Astrocyte (in vitro differentiated cells and primary cell): ENCODE measurements at regions not wholly inside any gene's neighbourhood (a gene's known extent, or its start where the extent isn't known, plus 50 kb on each side); places are given as distances from the start of the nearest gene placed in this dataset.
A peak's percentile ranks its signal among the peaks of the same experiment; 100 is the strongest.
"Not testable (repeated sequence)": the region's sequence is repeated elsewhere in the genome, so short reads cannot be mapped to it uniquely, and the experiment has no call there.

Experiments
- DNase-seq: peaks from one replicate; pipeline ENCODE4 v3.0.0-alpha.2; 2010; ENCODE audit warnings: low read depth
- FAIRE-seq: peaks from 2 replicates; lab custom pipeline; 2011; peaks lifted over from hg19 to GRCh38; lab: Jason Lieb, UNC
- H2AFZ ChIP-seq: 2 replicates; pipeline ENCODE4 v1.6.0; 2012; ENCODE audit warnings: low read depth, low read length, inconsistent platforms
- H3K27ac ChIP-seq: 2 replicates; pipeline ENCODE4 v1.5.1; 2011; ENCODE audit warnings: low read depth, low read length, inconsistent platforms
- H3K27me3 ChIP-seq: 2 replicates; pipeline ENCODE4 v1.6.0; 2011; ENCODE audit warnings: low read length, inconsistent platforms; ENCODE audit not compliant: insufficient read depth
- H3K36me3 ChIP-seq: 2 replicates; pipeline ENCODE4 v1.5.1; 2011; ENCODE audit warnings: low read length, inconsistent platforms; ENCODE audit not compliant: insufficient read depth
- H3K4me1 ChIP-seq: 2 replicates; pipeline ENCODE4 v1.5.1; 2011; ENCODE audit warnings: low read length, inconsistent platforms; ENCODE audit not compliant: insufficient read depth
- H3K4me2 ChIP-seq: 2 replicates; pipeline ENCODE4 v1.6.0; 2012; ENCODE audit warnings: low read length, inconsistent platforms
- H3K4me3 ChIP-seq: 2 replicates; pipeline ENCODE4 v1.5.1; 2011; ENCODE audit warnings: low read depth, mild to moderate bottlenecking, low read length, inconsistent platforms; ENCODE audit not compliant: insufficient read depth
- H3K79me2 ChIP-seq: 2 replicates; pipeline ENCODE4 v1.6.0; 2012; ENCODE audit warnings: mild to moderate bottlenecking, low read length, inconsistent platforms; ENCODE audit not compliant: insufficient read depth
- H3K9ac ChIP-seq: 2 replicates; pipeline ENCODE4 v1.6.0; 2012; ENCODE audit warnings: mild to moderate bottlenecking, low read length, inconsistent platforms
- H3K9me3 ChIP-seq: 2 replicates; pipeline ENCODE4 v1.5.1; 2012; ENCODE audit warnings: low read depth, mild to moderate bottlenecking, low read length, inconsistent platforms; ENCODE audit not compliant: insufficient read depth
- H4K20me1 ChIP-seq: 2 replicates; pipeline ENCODE4 v1.6.0; 2012; ENCODE audit warnings: low read length, inconsistent platforms; ENCODE audit not compliant: insufficient read depth
- H3K27ac Mint-ChIP-seq: one replicate; pipeline ENCODE4 v1.8.0; 2021; ENCODE audit warnings: mild to moderate bottlenecking, mixed read lengths; ENCODE audit not compliant: unreplicated experiment
- H3K27me3 Mint-ChIP-seq: one replicate; pipeline ENCODE4 v1.8.0; 2021; ENCODE audit warnings: low read depth, mixed read lengths; ENCODE audit not compliant: unreplicated experiment
- H3K36me3 Mint-ChIP-seq: one replicate; pipeline ENCODE4 v1.8.0; 2021; ENCODE audit warnings: low read depth, mixed read lengths; ENCODE audit not compliant: unreplicated experiment
- H3K4me1 Mint-ChIP-seq: one replicate; pipeline ENCODE4 v1.8.0; 2021; ENCODE audit warnings: low read depth, mixed read lengths; ENCODE audit not compliant: unreplicated experiment
- H3K4me3 Mint-ChIP-seq: one replicate; pipeline ENCODE4 v1.8.0; 2021; ENCODE audit warnings: mild to moderate bottlenecking, moderate library complexity, mixed read lengths; ENCODE audit not compliant: unreplicated experiment
- H3K9me3 Mint-ChIP-seq: one replicate; pipeline ENCODE4 v1.8.0; 2021; ENCODE audit warnings: mild to moderate bottlenecking, mixed read lengths; ENCODE audit not compliant: unreplicated experiment
- EZH2 ChIP-seq: IDR thresholded peaks from 2 replicates; pipeline ENCODE4 v1.6.1; 2012; ENCODE audit warnings: mild to moderate bottlenecking, low read length, inconsistent platforms; ENCODE audit not compliant: insufficient read depth

- H3K36me3 Mint-ChIP-seq, H3K9me3 ChIP-seq, H3K27ac ChIP-seq, H3K4me2 ChIP-seq, H3K79me2 ChIP-seq, DNase-seq, H3K4me1 Mint-ChIP-seq, H3K27ac Mint-ChIP-seq, H3K4me1 ChIP-seq, FAIRE-seq, H3K36me3 ChIP-seq, H4K20me1 ChIP-seq, H3K27me3 ChIP-seq, H3K4me3 Mint-ChIP-seq, H3K9me3 Mint-ChIP-seq, H2AFZ ChIP-seq, H3K4me3 ChIP-seq, H3K9ac ChIP-seq: not testable (repeated sequence)
- peaks cover 20% of the 10 kb centered on the region for H3K27me3 Mint-ChIP-seq
Observed at GRCh38 chr9:62830829-62831459, 1641.1 kb downstream of the SPATA31A7 start.

- H2AFZ ChIP-seq, H3K4me2 ChIP-seq, DNase-seq, H3K9me3 ChIP-seq, H4K20me1 ChIP-seq, H3K4me1 Mint-ChIP-seq, H3K4me3 Mint-ChIP-seq, H3K4me1 ChIP-seq, H3K27ac Mint-ChIP-seq, H3K9me3 Mint-ChIP-seq, H3K36me3 Mint-ChIP-seq, FAIRE-seq, H3K79me2 ChIP-seq, H3K9ac ChIP-seq, H3K27me3 ChIP-seq, H3K36me3 ChIP-seq, H3K4me3 ChIP-seq, H3K27ac ChIP-seq: not testable (repeated sequence)
- H3K27me3 Mint-ChIP-seq: peaks cover 14% of the 10 kb centered on the region
Observed at GRCh38 chr9:62833323-62834200, 1643.7 kb downstream of the SPATA31A7 start.

GRCh38 chr9:62837254-62837911 is 1647.5 kb downstream of the SPATA31A7 start:
- not testable (repeated sequence) for H3K27ac ChIP-seq, H3K9me3 ChIP-seq, H3K36me3 Mint-ChIP-seq, FAIRE-seq, H3K4me3 ChIP-seq, H3K9ac ChIP-seq, H3K4me1 Mint-ChIP-seq, H3K27me3 ChIP-seq, H3K79me2 ChIP-seq, H4K20me1 ChIP-seq, H3K36me3 ChIP-seq, H3K4me1 ChIP-seq, H3K27ac Mint-ChIP-seq, H3K9me3 Mint-ChIP-seq, H3K4me3 Mint-ChIP-seq
- Histone ChIP-seq H3K4me2 (peak overlapping the region; percentile 85), H2AFZ (peak overlapping the region; percentile 71)
- DNase-seq: peak; percentile 12
- peaks cover 18% of the 10 kb centered on the region for H3K27me3 Mint-ChIP-seq
- TF ChIP-seq EZH2: peak; percentile 59

- not testable (repeated sequence) for H3K27ac ChIP-seq, H3K4me1 ChIP-seq, FAIRE-seq, H3K9ac ChIP-seq, H3K27ac Mint-ChIP-seq, H3K27me3 ChIP-seq, H4K20me1 ChIP-seq, H3K79me2 ChIP-seq, H3K9me3 ChIP-seq, H3K36me3 ChIP-seq, H3K9me3 Mint-ChIP-seq, H3K4me1 Mint-ChIP-seq, H3K36me3 Mint-ChIP-seq
- Histone ChIP-seq H3K4me3 (peak overlapping the region; percentile 52), H2AFZ (peak overlapping the region; percentile 95), H3K4me2 (peak overlapping the region; percentile 85)
- Mint-ChIP-seq H3K4me3 (peak overlapping the region; percentile 85), H3K27me3 (peaks cover 26% of the 10 kb centered on the region)
- peak; percentile 86 for DNase-seq
Observed at GRCh38 chr9:62838024-62838718, 1648.3 kb downstream of the SPATA31A7 start.

GRCh38 chr9:62839168-62839567 is 1649.3 kb downstream of the SPATA31A7 start:
- H3K9ac ChIP-seq, H3K27me3 ChIP-seq, H3K4me2 ChIP-seq, H3K27ac ChIP-seq, H3K9me3 ChIP-seq, H4K20me1 ChIP-seq, H3K79me2 ChIP-seq, H3K36me3 ChIP-seq, H3K36me3 Mint-ChIP-seq, H3K4me3 Mint-ChIP-seq, H3K27ac Mint-ChIP-seq, H2AFZ ChIP-seq, DNase-seq, FAIRE-seq, H3K4me3 ChIP-seq, H3K4me1 Mint-ChIP-seq, H3K4me1 ChIP-seq: not testable (repeated sequence)
- H3K27me3 Mint-ChIP-seq: peaks cover 30% of the 10 kb centered on the region
- peaks cover 11% of the 10 kb centered on the region for H3K9me3 Mint-ChIP-seq
